GM18519 (cell line): ENCODE measurements at regions not wholly inside any gene's neighbourhood (a gene's known extent, or its start where the extent isn't known, plus 50 kb on each side); places are given as distances from the start of the nearest gene placed in this dataset.

Experiments used
- ATAC-seq: cut with Tn5 transposase; IDR thresholded peaks from one replicate; pipeline ENCODE4 v1.9.1; 2021; ENCODE audit warnings: mild to moderate bottlenecking, moderate library complexity; ENCODE audit not compliant: unreplicated experiment, low FRiP score

DNA sequence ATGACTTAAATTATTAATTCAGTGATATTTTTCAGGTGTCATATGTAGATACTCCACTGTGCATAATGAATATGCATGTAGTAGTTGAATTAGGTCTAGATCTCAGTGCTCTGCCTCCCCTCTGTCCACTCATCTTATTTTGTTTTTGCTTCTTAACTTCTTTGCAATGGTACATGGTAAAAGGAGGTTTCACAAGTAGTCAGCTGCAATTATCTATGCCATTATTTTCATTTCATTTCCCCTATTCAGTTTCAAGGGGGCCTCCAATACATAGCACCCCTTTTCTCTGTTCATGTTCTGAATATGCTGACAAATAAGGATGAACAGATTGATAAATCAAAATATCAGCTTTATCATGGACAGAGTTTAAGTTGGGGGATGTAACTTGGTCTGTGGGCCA is 511.6 kb upstream of the ZNF608 start:
- ATAC-seq = no peak

DNA sequence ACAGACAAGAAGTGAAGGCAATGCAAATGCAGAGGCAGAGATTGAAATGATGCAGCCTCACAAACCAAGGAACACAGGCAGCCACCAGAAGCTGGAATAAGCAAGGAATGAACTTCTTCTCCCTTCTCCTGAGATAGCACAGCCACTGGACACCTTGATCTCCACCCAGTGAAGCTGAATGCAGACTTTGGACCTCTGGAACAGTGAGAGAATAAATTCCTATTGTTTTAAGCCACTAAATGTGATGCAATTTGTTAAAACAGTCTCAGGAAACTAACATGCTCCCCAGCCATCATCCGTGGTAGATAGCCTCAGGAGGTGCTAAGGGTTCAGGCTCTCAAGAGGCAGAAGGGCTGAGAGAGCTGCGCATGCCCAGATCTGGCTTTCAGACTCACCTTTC is 512.2 kb upstream of the ZNF608 start:
- ATAC-seq = no peak

GRCh38 chr5:125261505-125262250 is 515.2 kb upstream of the ZNF608 start:
- ATAC-seq = no peak

DNA sequence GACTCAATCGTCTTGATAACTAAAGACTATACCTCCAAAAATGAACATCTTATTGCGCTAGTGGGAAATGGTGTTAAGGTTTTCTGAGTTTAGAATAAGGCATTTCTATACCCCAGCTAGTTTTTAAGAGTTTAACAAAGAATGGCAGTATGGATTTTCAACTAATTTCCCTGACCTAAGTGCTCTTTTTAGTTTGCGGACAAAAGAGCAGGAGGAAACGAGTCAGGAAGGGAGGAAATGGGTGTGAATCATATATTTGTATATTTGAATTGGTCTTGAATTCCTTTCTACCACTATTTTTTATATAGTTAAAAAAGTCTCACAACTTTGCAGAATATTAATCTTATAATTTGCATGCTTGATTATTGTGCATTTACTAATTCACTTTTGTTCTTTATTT is 516.3 kb upstream of the ZNF608 start:
- ATAC-seq = no peak

DNA sequence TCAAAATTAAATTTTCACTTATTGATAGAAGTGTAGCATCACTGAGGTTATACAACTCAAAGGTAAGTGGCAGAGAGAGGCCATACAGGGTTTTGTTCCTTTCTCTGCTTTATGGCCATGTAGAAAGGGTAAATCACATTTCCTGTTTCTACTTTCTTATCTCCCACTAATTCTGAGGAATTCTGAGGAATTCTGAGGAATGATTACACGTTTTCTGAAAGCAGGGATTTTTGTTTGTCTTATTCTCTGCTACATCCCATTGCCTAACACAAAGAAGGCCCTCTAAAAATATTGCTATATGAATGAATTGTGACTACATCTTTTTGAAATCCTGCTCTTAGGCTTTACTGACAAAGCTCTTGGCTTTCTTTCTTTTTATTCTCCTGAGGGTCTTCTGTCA is 516.9 kb upstream of the ZNF608 start:
- ATAC-seq = no peak

DNA sequence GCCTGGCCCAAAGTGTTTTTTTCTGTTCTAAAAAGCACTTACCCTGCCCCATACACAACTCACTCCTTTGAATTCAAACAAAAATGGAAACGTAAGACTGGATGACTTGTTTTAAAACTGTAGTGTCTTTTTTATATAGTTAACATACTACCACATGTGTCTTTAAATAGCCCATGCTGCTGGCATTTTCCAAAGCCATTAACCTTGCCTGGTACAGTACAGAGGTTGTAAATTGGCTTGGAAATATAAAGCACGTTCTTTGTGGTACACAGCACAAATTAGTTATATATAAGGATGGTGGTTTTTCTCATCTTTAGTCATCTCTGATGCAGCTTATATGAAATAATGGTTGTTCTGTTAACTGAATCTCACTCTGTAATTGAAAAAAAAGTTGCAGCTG is 519.7 kb upstream of the ZNF608 start:
- no peak for ATAC-seq

DNA sequence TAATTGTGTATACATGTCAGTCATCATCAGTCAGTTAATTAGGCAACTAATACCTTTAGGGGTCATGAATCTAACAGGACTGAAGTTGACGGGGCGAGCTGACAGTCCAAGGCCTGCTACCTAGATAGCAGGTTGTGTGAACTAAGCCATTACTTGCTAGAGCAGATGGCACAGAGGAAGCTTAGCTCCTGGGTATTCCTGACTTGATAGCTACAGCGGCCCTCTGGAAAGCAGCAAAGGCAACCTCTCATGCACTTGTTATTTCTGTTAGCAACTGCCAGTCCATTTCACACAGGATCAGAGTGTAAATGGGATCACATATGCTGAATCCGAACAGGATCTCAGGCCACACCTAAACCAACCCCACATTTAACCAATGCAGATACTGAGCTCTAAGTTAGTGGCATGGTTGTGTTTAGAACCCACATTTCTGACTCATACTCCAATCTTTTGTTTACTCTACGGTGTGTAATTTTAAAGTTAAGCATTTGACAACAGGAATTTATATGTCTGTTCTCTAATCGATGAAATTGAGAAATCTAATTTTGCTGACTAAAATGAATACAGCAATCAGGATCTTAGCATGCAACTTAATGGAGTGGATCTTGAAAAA is 521.3 kb upstream of the ZNF608 start:
- ATAC-seq = no peak

DNA sequence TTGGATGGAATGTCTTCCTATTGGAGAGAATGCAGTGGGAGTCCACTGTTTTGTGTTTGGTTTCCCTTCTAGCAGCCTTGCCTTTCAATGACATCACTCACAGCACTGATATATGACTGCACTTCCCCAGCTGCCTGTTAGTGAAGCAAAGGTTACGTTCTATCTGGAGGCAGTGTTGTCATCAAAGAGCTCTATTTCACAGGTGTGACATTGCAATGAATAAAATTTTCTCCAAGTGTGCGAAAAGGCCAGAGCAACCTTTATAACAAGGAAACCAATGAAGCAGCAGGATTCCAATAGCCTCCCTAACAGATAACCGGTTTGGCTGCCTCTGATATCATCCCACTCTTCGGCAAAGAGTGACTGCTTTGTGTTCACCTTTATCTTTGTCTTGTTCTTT is 523.5 kb upstream of the ZNF608 start:
- no peak for ATAC-seq

DNA sequence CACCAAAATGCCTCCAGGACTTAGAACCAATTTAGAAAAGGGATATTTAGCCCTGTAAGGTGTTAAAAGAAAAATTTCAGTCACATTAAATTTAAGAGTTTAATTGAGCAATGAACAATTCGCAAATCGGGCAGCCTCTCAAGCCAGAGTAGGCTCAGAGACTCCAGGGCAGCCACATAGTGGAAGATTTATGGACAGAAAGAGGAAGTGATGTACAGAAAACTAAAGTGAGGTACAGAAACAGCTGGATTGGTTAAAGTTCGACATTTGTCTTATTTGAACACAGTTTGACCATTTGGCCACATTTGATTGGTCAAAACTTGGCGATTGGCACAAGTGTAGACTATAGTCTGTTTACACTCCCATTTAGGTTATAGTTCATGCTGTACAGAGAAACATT is 525.9 kb upstream of the ZNF608 start:
- no peak for ATAC-seq

DNA sequence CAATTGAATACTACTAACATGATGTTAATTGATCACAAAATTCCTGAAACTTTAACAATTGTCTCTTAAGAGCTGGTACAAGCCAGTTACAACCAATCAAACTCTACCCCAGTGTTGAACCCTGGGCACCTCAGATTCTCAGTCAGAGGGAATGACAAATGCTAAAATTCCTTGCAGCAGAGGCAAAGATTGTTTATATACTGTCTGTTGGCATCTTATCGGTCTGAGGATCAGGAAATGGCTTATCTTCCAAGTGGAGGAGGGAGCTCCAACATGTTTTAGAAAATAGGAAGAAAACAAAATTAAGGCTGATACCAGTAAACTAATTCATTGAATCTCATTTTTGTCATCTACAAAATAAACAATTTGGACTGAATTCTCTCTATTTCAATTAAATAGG is 527.8 kb upstream of the ZNF608 start:
- no peak for ATAC-seq

DNA sequence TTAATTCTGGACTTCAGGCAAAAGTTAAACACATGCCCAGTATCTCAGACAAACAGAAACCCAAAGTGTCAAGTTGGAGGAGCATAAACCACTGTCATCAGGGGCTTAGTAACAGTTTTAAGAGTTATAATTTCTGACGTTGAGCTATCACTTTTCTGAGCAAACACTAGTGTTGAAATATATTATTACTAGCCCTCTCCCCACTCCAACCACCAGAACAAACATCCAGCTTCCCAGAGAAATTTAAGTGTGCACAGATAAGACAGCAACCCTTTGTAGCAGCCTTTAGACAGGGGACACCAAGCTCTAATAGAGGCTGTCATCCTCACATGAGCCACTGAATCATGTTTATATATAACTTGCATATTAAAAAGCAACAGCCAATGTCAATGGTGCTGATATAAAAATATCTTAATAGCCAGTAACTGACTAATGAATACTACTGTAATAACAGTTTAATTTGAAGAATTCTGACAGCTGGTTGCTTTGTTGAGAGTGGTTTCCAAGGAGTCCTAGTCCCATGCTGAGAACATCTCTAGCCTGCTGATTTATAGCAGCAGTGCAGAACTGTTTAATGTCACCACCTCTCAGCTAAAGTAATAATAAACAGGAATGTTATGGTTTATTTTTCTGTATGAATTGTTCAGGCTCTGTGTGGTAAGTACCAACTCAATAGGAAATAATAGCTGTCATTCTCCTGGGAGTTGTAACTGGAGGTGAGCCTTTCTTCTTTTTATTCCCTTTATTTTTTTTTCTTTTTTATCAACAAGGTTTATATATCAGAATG is 528.7 kb upstream of the ZNF608 start:
- ATAC-seq = no peak

- no peak for ATAC-seq
These were observed 529.3 kb upstream of the ZNF608 start for GRCh38 chr5:125275725-125276090.

DNA sequence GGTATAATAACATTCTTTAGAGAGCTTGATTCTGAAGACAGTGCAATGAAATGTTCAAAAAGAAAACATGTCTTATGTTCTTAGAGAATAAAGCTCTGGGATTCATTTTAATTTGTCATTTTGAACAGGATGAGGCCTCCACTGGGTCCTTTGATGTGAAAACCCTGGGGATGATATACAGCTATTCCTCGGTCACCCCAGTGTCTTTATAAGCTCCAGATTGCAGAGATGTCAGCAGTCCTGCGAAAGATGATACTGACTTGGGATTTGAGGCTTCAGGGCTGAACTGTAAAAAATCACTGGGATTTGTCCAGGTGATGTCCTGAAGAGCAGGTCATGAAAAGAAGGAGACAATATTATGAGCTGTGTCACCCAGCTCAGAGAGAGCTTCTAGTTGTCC is 529.7 kb upstream of the ZNF608 start:
- no peak for ATAC-seq

GRCh38 chr5:125277494-125278154 is 531.2 kb upstream of the ZNF608 start:
- no peak for ATAC-seq

- ATAC-seq = no peak
These were observed 532.3 kb upstream of the ZNF608 start for GRCh38 chr5:125278711-125279110.

DNA sequence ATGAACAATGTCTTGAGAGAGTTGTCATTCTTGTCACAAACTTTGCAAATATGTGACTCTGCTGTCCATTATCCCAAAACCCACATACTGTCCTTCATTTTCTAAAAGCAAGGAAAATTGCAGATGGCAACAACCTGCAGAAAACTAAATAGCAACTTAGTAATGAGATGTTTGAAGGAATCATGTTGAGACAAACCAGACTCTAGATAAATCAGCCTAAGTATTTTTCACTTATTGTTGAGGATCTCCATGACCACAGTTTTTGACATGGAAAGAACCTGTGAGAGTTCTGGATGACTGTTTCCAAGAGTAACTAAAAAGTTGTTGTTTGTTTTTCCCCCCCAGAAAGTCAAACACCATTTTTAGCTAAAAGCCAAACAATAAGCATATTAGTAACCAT is 535.2 kb upstream of the ZNF608 start:
- ATAC-seq = no peak

DNA sequence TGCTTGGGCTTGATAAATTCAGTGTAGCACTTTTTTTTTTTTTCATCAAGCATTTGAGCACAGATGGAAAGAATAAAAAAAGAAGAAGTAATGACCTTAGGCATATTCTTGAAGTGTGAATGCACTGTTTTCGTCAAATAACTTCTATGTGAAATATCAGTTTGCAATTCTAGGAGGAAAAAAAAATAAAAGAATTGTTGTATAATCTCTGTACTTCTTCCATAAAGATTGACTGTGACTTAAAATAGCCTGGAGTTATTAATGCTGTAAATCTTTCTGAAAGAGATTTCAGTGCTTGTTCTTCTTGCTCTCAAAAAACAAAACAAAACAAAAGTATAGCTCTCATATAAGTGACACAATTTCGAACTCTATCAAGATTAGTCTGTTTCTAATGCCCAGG is 536.9 kb upstream of the ZNF608 start:
- no peak for ATAC-seq

GRCh38 chr5:125286271-125286670 is 539.8 kb upstream of the ZNF608 start:
- ATAC-seq = no peak

GRCh38 chr5:125289606-125290005 is 543.2 kb upstream of the ZNF608 start:
- no peak for ATAC-seq

GRCh38 chr5:125290935-125291334 is 544.5 kb upstream of the ZNF608 start:
- no peak for ATAC-seq

GRCh38 chr5:125291447-125291846 is 545.0 kb upstream of the ZNF608 start:
- no peak for ATAC-seq
